Uterus (tissue), 2 donors: ENCODE measurements at regions not wholly inside any gene's neighbourhood (a gene's known extent, or its start where the extent isn't known, plus 50 kb on each side); places are given as distances from the start of the nearest gene placed in this dataset.

ENCODE experiments used
- CTCF ChIP-seq, 4 experiments: fragments of 200-600 bp in 2 of 4; fragments of 450-650 bp in 2 of 4; sonication (generic) in 2 of 4; IDR thresholded peaks; one replicate each; pipeline ENCODE4 v1.5.1; 2016 to 2019; ENCODE audit warnings: antibody characterized with exemption in 4 of 4, mild to moderate bottlenecking in 2 of 4, moderate library complexity in 1 of 4
- POLR2A ChIP-seq, 2 donors: fragments of 450-650 bp; IDR thresholded peaks; one replicate each; pipeline ENCODE4 v1.6.1; 2016; ENCODE audit warnings: antibody characterized with exemption in 2 of 2, mild to moderate bottlenecking in 1 of 2, moderate library complexity in 1 of 2

GRCh38 chr10:44186821-44187220 lies 198.1 kb downstream of the CXCL12 start:
- TF ChIP-seq CTCF (IDR thresholded peaks at IDR 0.05) = no peak
- no peak for TF ChIP-seq POLR2A (IDR thresholded peaks at IDR 0.05)
